OCI-LY3 (cell line): ENCODE measurements at regions not wholly inside any gene's neighbourhood (a gene's known extent, or its start where the extent isn't known, plus 50 kb on each side); places are given as distances from the start of the nearest gene placed in this dataset.

ENCODE experiments used
- EZH2phosphoT487 ChIP-seq: fragments of 200-600 bp; shearing (Covaris generic); IDR thresholded peaks from 2 replicates; pipeline ENCODE4 v1.6.1; 2018; ENCODE audit warnings: antibody characterized with exemption, mixed run types, low read depth
- TF ChIP-seq, protein P1 (sequence below): fragments of 200-600, 300-600 bp; sonication (generic); IDR thresholded peaks from 2 replicates; pipeline ENCODE4 v1.5.1; 2014; ENCODE audit warnings: antibody characterized with exemption, low read length, low read depth

DNA sequence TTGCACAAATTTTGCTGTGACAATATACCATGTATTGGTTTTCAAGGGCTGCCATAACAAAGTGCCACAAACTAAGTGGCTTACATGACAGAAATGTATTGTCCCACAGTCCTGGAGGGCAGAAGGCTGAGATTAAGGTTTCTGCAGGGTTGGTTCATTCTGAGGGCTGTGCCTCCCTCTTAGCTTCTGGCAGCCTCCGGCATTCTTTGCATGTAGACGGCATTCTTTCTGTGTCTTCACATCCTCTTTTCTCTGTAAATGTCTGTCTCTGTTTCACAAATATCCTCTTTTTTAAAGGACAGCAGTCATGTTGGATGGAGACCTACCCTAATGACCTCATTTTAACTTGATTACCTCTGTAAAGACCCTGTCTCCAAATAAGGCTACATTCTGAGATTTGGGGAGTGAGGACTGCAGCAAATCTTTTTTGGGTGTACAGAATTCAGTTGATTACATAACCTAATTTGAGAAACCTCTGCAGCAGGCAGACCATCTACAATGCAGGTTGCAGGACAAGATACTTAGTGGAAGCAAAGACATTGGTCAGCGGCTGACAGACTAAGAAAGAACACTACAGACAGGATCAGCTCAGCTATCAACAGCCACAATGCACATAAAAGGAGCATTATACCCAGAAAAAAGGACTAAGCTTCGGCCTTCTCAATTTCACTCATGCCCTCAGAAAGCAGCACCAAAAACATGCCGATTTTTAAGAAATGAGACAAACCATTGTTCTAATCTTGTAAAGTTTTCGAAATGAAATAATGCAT is 84.6 kb upstream of the FAM3C start:
- TF ChIP-seq, protein P1, sequence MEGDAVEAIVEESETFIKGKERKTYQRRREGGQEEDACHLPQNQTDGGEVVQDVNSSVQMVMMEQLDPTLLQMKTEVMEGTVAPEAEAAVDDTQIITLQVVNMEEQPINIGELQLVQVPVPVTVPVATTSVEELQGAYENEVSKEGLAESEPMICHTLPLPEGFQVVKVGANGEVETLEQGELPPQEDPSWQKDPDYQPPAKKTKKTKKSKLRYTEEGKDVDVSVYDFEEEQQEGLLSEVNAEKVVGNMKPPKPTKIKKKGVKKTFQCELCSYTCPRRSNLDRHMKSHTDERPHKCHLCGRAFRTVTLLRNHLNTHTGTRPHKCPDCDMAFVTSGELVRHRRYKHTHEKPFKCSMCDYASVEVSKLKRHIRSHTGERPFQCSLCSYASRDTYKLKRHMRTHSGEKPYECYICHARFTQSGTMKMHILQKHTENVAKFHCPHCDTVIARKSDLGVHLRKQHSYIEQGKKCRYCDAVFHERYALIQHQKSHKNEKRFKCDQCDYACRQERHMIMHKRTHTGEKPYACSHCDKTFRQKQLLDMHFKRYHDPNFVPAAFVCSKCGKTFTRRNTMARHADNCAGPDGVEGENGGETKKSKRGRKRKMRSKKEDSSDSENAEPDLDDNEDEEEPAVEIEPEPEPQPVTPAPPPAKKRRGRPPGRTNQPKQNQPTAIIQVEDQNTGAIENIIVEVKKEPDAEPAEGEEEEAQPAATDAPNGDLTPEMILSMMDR, result no peak
- TF ChIP-seq EZH2phosphoT487, result no peak
